ENCODE measurements at regions not wholly inside any gene's neighbourhood (a gene's known extent, or its start where the extent isn't known, plus 50 kb on each side); places are given as distances from the start of the nearest gene placed in this dataset.

DNA sequence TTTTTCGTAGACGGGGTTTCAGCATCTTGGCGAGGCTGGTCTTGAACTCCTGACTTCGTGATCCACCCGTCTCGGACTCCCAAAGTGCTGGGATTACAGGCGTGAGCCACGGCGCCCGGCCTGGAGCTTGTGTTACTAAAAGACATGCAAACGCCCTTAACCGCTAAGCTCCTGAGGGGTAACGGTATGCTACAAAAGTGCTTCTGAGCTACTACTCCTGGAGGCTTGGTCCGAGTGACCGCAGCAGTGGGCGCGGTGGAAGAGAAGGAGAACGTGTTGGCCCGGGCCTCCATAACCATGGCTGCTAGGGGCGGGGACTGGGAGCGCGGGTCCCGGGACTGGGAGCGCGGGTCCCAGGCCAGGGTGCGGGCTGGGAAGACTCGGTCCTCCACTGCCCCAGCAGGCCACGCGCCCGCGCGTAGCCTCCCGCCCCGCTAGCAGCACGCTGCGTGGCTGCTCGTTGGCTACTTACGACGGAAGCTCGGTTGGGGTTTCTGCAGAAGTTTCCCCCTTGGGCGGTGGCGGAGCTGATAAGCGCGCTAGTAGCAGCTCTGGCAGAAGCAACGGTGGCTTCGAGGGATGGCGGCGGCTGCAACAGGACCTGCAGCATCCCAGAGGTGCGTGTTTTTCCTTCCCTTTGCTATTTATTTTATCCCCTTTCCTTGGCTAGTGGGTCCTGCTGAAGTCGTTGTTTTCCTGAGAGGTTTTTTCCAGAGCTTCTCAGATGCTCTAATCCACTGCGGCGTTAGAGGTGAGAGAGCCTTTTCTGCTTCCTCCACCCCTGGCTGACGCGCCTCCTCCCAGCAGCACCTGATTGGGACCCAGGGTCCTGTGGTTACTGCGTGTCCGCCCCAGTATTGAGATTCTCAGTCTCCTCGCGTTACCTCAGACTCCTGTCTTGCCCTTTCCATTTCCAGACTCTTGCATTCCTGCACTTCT is 69.2 kb upstream of the CCDC180 start:
- H2BK120ac ChIP-seq (replicated peaks; ENCODE audit: low read depth, low read length): no peak overlapping the region
- peak; percentile 66 for FAIRE-seq
- POLR2A ChIA-PET (ENCODE audit: partially characterized antibody): interaction anchor here (0.5 to 3.9 kb wide), 20 partner anchors 9 to 183 kb away, joined by 3 to 134 read pairs (median 6); partner anchors contain the start of gene CCDC180
- no peaks in the 10 kb centered on the region; the same call in 1 of the 2 replicates for H3K23me2 ChIP-seq (ENCODE audit: low read depth, low read length)
- H3K4me2 ChIP-seq (ENCODE audit: insufficient read depth in 1 of 2, low read depth in 2 of 2, low read length in 2 of 2): peak overlapping the region; percentile 91 to 95
- 0 out of 2 replicates have a peak, but pooled peaks cover under 1% of the 10 kb centered on the region for H3K79me1 ChIP-seq (ENCODE audit: low read depth, low read length)
- peaks cover 0 to 7% (median 2%) of the 10 kb centered on the region in 4 experiments; a peak in 3 of 7 replicates for H3K4me1 ChIP-seq (replicated peaks in 1 of 4; ENCODE audit: control insufficient read depth in 3 of 4, insufficient read depth in 4 of 4, low read length in 3 of 4)
- peak overlapping the region; percentile 76 to 83 (median 80) for H3K4me3 ChIP-seq (ENCODE audit: extremely low read depth in 1 of 4, insufficient read depth in 2 of 4, low read depth in 3 of 4, low read length in 4 of 4)
- peak overlapping the region; percentile 64 to 95 (median 82) for H3K9ac ChIP-seq (replicated peaks in 1 of 4; ENCODE audit: extremely low read depth in 1 of 4, low read depth in 3 of 4, low read length in 3 of 4)
- CTCF ChIA-PET (ENCODE audit: partially characterized antibody): interaction anchor here (0.5 to 1.3 kb wide), 4 partner anchors 10 to 190 kb away, joined by 3 to 4 read pairs (median 3); no protein-coding TSS in a partner anchor
- DNase-seq (ENCODE audit: low read depth in 1 of 2, low spot score in 2 of 2): peak in 1 of 2 experiments; percentile 86
- H4K8ac ChIP-seq (ENCODE audit: extremely low read depth, insufficient read depth, low read length): peak overlapping the region; percentile 90
- H2BK5ac ChIP-seq (ENCODE audit: low read depth, low read length): peak overlapping the region; percentile 95
- H3K56ac ChIP-seq (replicated peaks; ENCODE audit: insufficient read length, low read depth, low read length): peak overlapping the region; percentile 73
- peak overlapping the region; percentile 80 for H3K27ac ChIP-seq (ENCODE audit: low read depth, low read length)
- no peaks in the 10 kb centered on the region for H4K20me1 ChIP-seq (replicated peaks in 1 of 2; ENCODE audit: control insufficient read depth in 1 of 2, insufficient read depth in 2 of 2, low read length in 2 of 2)
- H2AFZ ChIP-seq (ENCODE audit: low read length): 0 out of 2 replicates have a peak overlapping the region, but pooled peaks have one; percentile 10
- H2BK20ac ChIP-seq (ENCODE audit: low read length): no peak overlapping the region
- peak overlapping the region; percentile 9; the same call in 1 of the 2 replicates for H2BK12ac ChIP-seq (ENCODE audit: low read depth, low read length)
- H3K36me3 ChIP-seq (ENCODE audit: control insufficient read depth in 2 of 4, insufficient read depth in 4 of 4, low read length in 3 of 4): peaks cover 0 to under 1% (median 0%) of the 10 kb centered on the region in 4 experiments; a peak in 2 of 8 replicates
- no peaks in the 10 kb centered on the region for H3K9me3 ChIP-seq (ENCODE audit: insufficient read depth in 2 of 2, low read depth in 1 of 2, low read length in 1 of 2)
- H3K14ac ChIP-seq (ENCODE audit: insufficient read length): no peak overlapping the region
- H2AK5ac ChIP-seq (ENCODE audit: low read depth, low read length): 0 out of 2 replicates have a peak overlapping the region, but pooled peaks have one; percentile 34
- H2BK15ac ChIP-seq (ENCODE audit: low read length): peak overlapping the region; percentile 61; the same call in 1 of the 2 replicates
- peak overlapping the region; percentile 94 for H4K5ac ChIP-seq (ENCODE audit: insufficient read length, low read depth, low read length)
- peak overlapping the region; percentile 3 for H3K4ac ChIP-seq (replicated peaks; ENCODE audit: insufficient read length, low read depth, low read length)
- H4K91ac ChIP-seq (replicated peaks; ENCODE audit: insufficient read length, low read length): peak overlapping the region; percentile 96
- no peak overlapping the region for H3K23ac ChIP-seq (ENCODE audit: insufficient read length)
- 1% methylated on average over 58 of the region's 58 CpGs; no CpG with 5 or more reads in 1 of the 2 experiments for WGBS, 2 experiments (ENCODE audit: extremely low coverage in 1 of 2, insufficient coverage in 1 of 2, insufficient read length in 1 of 2, insufficient replicate concordance in 2 of 2, low coverage in 1 of 2, low lambda C conversion rate in 2 of 2, missing lambda C conversion rate in 1 of 2)
- peaks cover 0 to 79% of the 10 kb centered on the region in 2 experiments; a peak in 3 of 4 replicates for H3K79me2 ChIP-seq (ENCODE audit: control insufficient read depth in 1 of 2, insufficient read depth in 2 of 2, low read length in 2 of 2)
- H3K18ac ChIP-seq (ENCODE audit: extremely low read depth, low read length): peak overlapping the region; percentile 92
- H3K27me3 ChIP-seq (replicated peaks in 1 of 4; ENCODE audit: control insufficient read depth in 3 of 4, extremely low read depth in 1 of 4, insufficient read depth in 3 of 4, low read length in 3 of 4): no peaks in the 10 kb centered on the region
- peak; percentile 77; the same call in 1 of the 2 replicates for TF ChIP-seq POLR2AphosphoS5 (IDR thresholded peaks at IDR 0.05; ENCODE audit: low read depth, low read length)
- TF ChIP-seq EP300 (IDR thresholded peaks at IDR 0.05; ENCODE audit: borderline replicate concordance in 1 of 2, low read depth in 2 of 2, low read length in 2 of 2): no peak
- TF ChIP-seq MAX (IDR thresholded peaks at IDR 0.05): peak; percentile 96
- TF ChIP-seq JUN (IDR thresholded peaks at IDR 0.05; ENCODE audit: low read depth, low read length): no peak
- TF ChIP-seq BRCA1 (IDR thresholded peaks at IDR 0.05; ENCODE audit: low read depth, low read length): no peak
- TF ChIP-seq SP2 (IDR thresholded peaks at IDR 0.05; ENCODE audit: low read length): peak; percentile 24; the same call in 1 of the 2 replicates
- TF ChIP-seq KDM1A (IDR thresholded peaks at IDR 0.05; ENCODE audit: borderline replicate concordance, low read length): no peak
- no peak for TF ChIP-seq TEAD4 (IDR thresholded peaks at IDR 0.05; ENCODE audit: low read depth, low read length)
- no peak for TF ChIP-seq RFX5 (IDR thresholded peaks at IDR 0.05; ENCODE audit: borderline replicate concordance, low read depth, low read length)
- peak; percentile 51; the same call in 1 of the 2 replicates for TF ChIP-seq PHF8 (conservative IDR thresholded peaks at IDR 0.05; ENCODE audit: low read depth, low read length)

All from H1 (cell line).